GM23338 (cell line): ENCODE measurements at regions not wholly inside any gene's neighbourhood (a gene's known extent, or its start where the extent isn't known, plus 50 kb on each side); places are given as distances from the start of the nearest gene placed in this dataset.

Source experiments
- ATAC-seq: fragments of 200-7000 bp; cut with Tn5 transposase; 3 replicates; pipeline ENCODE4 v1.9.1; 2020
- DNase-seq: peaks from one replicate; pipeline ENCODE4 v3.0.0-alpha.2; 2015; ENCODE audit warnings: low spot score
- H2AFZ ChIP-seq: fragments of 200-600 bp; sonication (generic); 2 replicates; pipeline ENCODE4 v1.8.0; 2016; ENCODE audit warnings: antibody characterized with exemption, mild to moderate bottlenecking, moderate library complexity
- H3F3A ChIP-seq: fragments of 200-600 bp; sonication (generic); replicated peaks from 2 replicates; pipeline ENCODE4 v1.8.0; 2017; ENCODE audit warnings: antibody characterized with exemption, mixed run types, low read depth
- H3K27ac ChIP-seq: fragments of 200-600 bp; sonication (generic); 2 replicates; pipeline ENCODE4 v1.6.1; 2016; ENCODE audit warnings: low read depth
- H3K27me3 ChIP-seq: fragments of 200-600 bp; sonication (generic); 2 replicates; pipeline ENCODE4 v1.8.0; 2016; ENCODE audit warnings: mild to moderate bottlenecking, mixed run types, moderate library complexity; ENCODE audit not compliant: insufficient read depth
- H3K36me3 ChIP-seq: fragments of 200-600 bp; sonication (generic); 2 replicates; pipeline ENCODE4 v1.8.0; 2016; ENCODE audit warnings: mild to moderate bottlenecking; ENCODE audit not compliant: insufficient read depth
- H3K4me1 ChIP-seq: fragments of 200-600 bp; sonication (generic); 2 replicates; pipeline ENCODE4 v1.8.0; 2016; ENCODE audit warnings: mild to moderate bottlenecking, moderate library complexity; ENCODE audit not compliant: insufficient read depth
- H3K4me2 ChIP-seq: fragments of 200-600 bp; sonication (generic); 2 replicates; pipeline ENCODE4 v1.7.1; 2017; ENCODE audit warnings: mixed run types
- H3K4me3 ChIP-seq: fragments of 200-600 bp; sonication (generic); 2 replicates; pipeline ENCODE4 v1.6.1; 2016; ENCODE audit warnings: mixed run types
- H3K79me2 ChIP-seq: fragments of 200-600 bp; sonication (generic); replicated peaks from 2 replicates; pipeline ENCODE4 v1.8.0; 2017; ENCODE audit warnings: mild to moderate bottlenecking; ENCODE audit not compliant: insufficient read depth
- H3K9me2 ChIP-seq: fragments of 200-600 bp; sonication (generic); 2 replicates; pipeline ENCODE4 v1.8.0; 2017; ENCODE audit not compliant: insufficient read depth
- H4K20me1 ChIP-seq: fragments of 200-600 bp; sonication (generic); replicated peaks from 2 replicates; pipeline ENCODE4 v1.8.0; 2017; ENCODE audit warnings: mild to moderate bottlenecking; ENCODE audit not compliant: insufficient read depth
- H3K27ac Mint-ChIP-seq: 2 replicates; pipeline ENCODE4 v1.8.0; 2020; ENCODE audit warnings: inconsistent platforms, mild to moderate bottlenecking, moderate library complexity, mixed read lengths
- H3K27me3 Mint-ChIP-seq: 3 replicates; pipeline ENCODE4 v1.8.0; 2022; ENCODE audit warnings: low read depth, mild to moderate bottlenecking, moderate library complexity, mixed read lengths, inconsistent platforms; ENCODE audit not compliant: insufficient read depth, poor library complexity
- H3K36me3 Mint-ChIP-seq: 3 replicates; pipeline ENCODE4 v1.8.0; 2021; ENCODE audit warnings: low read depth, mild to moderate bottlenecking, inconsistent platforms, moderate library complexity, mixed read lengths
- H3K4me1 Mint-ChIP-seq: 3 replicates; pipeline ENCODE4 v1.8.0; 2020; ENCODE audit warnings: mild to moderate bottlenecking, inconsistent platforms, mixed read lengths
- H3K4me3 Mint-ChIP-seq: 3 replicates; pipeline ENCODE4 v1.8.0; 2021; ENCODE audit warnings: moderate library complexity, mild to moderate bottlenecking, inconsistent platforms, mixed read lengths
- H3K9me3 Mint-ChIP-seq: 3 replicates; pipeline ENCODE4 v1.8.0; 2020; ENCODE audit warnings: moderate library complexity, mild to moderate bottlenecking, inconsistent platforms, mixed read lengths
- CREB1 ChIP-seq: fragments of 250-450 bp; sonication (Bioruptor Pico); IDR thresholded peaks from 2 replicates; pipeline ENCODE4 v1.5.0; 2020; ENCODE audit warnings: low read depth, mild to moderate bottlenecking, moderate library complexity
- CTCF ChIP-seq, 2 experiments: fragments of 200-600 bp in 1 of 2; sonication (generic) in 1 of 2; conservative IDR thresholded peaks; 2 replicates each; pipeline versions ENCODE4 v1.5.1 to v1.6.1; 2016 to 2017; ENCODE audit warnings: antibody characterized with exemption in 2 of 2, low read depth in 2 of 2, mild to moderate bottlenecking in 2 of 2, moderate library complexity in 1 of 2
- EZH2 ChIP-seq: fragments of 200-600 bp; sonication (generic); IDR thresholded peaks from one replicate; pipeline ENCODE4 v1.8.0; 2017; ENCODE audit warnings: antibody characterized with exemption, mild to moderate bottlenecking, low read depth; ENCODE audit not compliant: unreplicated experiment
- EZH2phosphoT487 ChIP-seq: fragments of 200-600 bp; sonication (generic); IDR thresholded peaks from one replicate; pipeline ENCODE4 v1.8.1; 2018; ENCODE audit warnings: antibody characterized with exemption; ENCODE audit not compliant: unreplicated experiment
- JUNB ChIP-seq: IDR thresholded peaks from one replicate; pipeline ENCODE4 v1.6.1; 2016; ENCODE audit warnings: antibody characterized with exemption; ENCODE audit not compliant: unreplicated experiment
- NANOG ChIP-seq: IDR thresholded peaks from 2 replicates; pipeline ENCODE4 v1.6.1; 2016; ENCODE audit warnings: antibody characterized with exemption, borderline replicate concordance
- POLR2AphosphoS5 ChIP-seq: IDR thresholded peaks from 2 replicates; pipeline ENCODE4 v1.6.1; 2016; ENCODE audit warnings: antibody characterized with exemption, low read depth
- REST ChIP-seq: IDR thresholded peaks from one replicate; pipeline ENCODE4 v1.6.1; 2018; ENCODE audit warnings: antibody characterized with exemption; ENCODE audit not compliant: unreplicated experiment
- STAT1 ChIP-seq: IDR thresholded peaks from one replicate; pipeline ENCODE4 v1.6.1; 2016; ENCODE audit warnings: antibody characterized with exemption; ENCODE audit not compliant: unreplicated experiment
- ZNF114 ChIP-seq: fragments of 250-450 bp; sonication (Bioruptor Pico); IDR thresholded peaks from 2 replicates; pipeline ENCODE4 v1.5.0; 2020; ENCODE audit warnings: mild to moderate bottlenecking, moderate library complexity
- ZNF331 ChIP-seq: fragments of 250-450 bp; sonication (Bioruptor Pico); IDR thresholded peaks from 2 replicates; pipeline ENCODE4 v1.5.0; 2020; ENCODE audit warnings: low read depth, mild to moderate bottlenecking, moderate library complexity

GRCh38 chr2:5339473-5339872 lies 352.7 kb upstream of the SOX11 start:
- H3K27me3 ChIP-seq, result no peaks in the 10 kb centered on the region
- no peaks in the 10 kb centered on the region for H4K20me1 ChIP-seq
- no peak overlapping the region for H3K27ac ChIP-seq
- Mint-ChIP-seq H3K27ac (no peak overlapping the region), H3K4me3 (no peak overlapping the region), H3K4me1 (0 out of 3 replicates have a peak, but pooled peaks cover 2% of the 10 kb centered on the region), H3K36me3 (peaks cover 6% of the 10 kb centered on the region; the same call in 2 of the 3 replicates), H3K9me3 (peaks cover 76% of the 10 kb centered on the region), H3K27me3 (peaks cover 3% of the 10 kb centered on the region)
- H3K36me3 ChIP-seq, result 0 out of 2 replicates have a peak, but pooled peaks cover 3% of the 10 kb centered on the region
- H3K4me1 ChIP-seq, result no peaks in the 10 kb centered on the region
- no peak overlapping the region for H3K4me3 ChIP-seq
- no peaks in the 10 kb centered on the region for H3F3A ChIP-seq
- H2AFZ ChIP-seq, result no peak overlapping the region
- no peaks in the 10 kb centered on the region for H3K9me2 ChIP-seq
- ATAC-seq (no peak), DNase-seq (no peak)
- H3K79me2 ChIP-seq, result no peaks in the 10 kb centered on the region
- no peak overlapping the region for H3K4me2 ChIP-seq
- TF ChIP-seq CTCF (conservative IDR thresholded peaks at IDR 0.05; ENCODE audit: low read depth in 2 of 2) (no peak), CREB1 (CRISPR knock-in tag) (no peak), POLR2AphosphoS5 (no peak), JUNB (no peak)

GRCh38 chr2:5343785-5344335 lies 348.3 kb upstream of the SOX11 start:
- Histone ChIP-seq H3K79me2 (no peaks in the 10 kb centered on the region), H3K27me3 (no peaks in the 10 kb centered on the region), H3K9me2 (no peaks in the 10 kb centered on the region), H3K27ac (no peak overlapping the region), H3K4me3 (no peak overlapping the region), H2AFZ (no peak overlapping the region), H3K36me3 (0 out of 2 replicates have a peak, but pooled peaks cover 3% of the 10 kb centered on the region), H3K4me1 (no peaks in the 10 kb centered on the region), H4K20me1 (no peaks in the 10 kb centered on the region), H3F3A (no peaks in the 10 kb centered on the region), H3K4me2 (no peak overlapping the region)
- Mint-ChIP-seq H3K36me3 (peaks cover 7% of the 10 kb centered on the region; the same call in 2 of the 3 replicates), H3K27me3 (peaks cover 3% of the 10 kb centered on the region), H3K4me1 (0 out of 3 replicates have a peak, but pooled peaks cover 2% of the 10 kb centered on the region), H3K4me3 (no peak overlapping the region), H3K27ac (no peak overlapping the region), H3K9me3 (peaks cover 64% of the 10 kb centered on the region)
- TF ChIP-seq ZNF331 (CRISPR knock-in tag), result no peak
- no peak for TF ChIP-seq POLR2AphosphoS5
- TF ChIP-seq STAT1, result no peak
- no peak for TF ChIP-seq EZH2phosphoT487
- no peak for TF ChIP-seq CTCF (conservative IDR thresholded peaks at IDR 0.05; ENCODE audit: low read depth in 2 of 2)
- TF ChIP-seq CREB1 (CRISPR knock-in tag), result no peak
- TF ChIP-seq NANOG, result no peak
- TF ChIP-seq JUNB, result no peak
- TF ChIP-seq EZH2, result no peak
- TF ChIP-seq ZNF114 (CRISPR knock-in tag), result no peak
- TF ChIP-seq REST, result no peak
- DNase-seq (no peak), ATAC-seq (no peak)
